Testis (tissue), 2 donors: ENCODE measurements at regions not wholly inside any gene's neighbourhood (a gene's known extent, or its start where the extent isn't known, plus 50 kb on each side); places are given as distances from the start of the nearest gene placed in this dataset.
"Not testable (repeated sequence)": the region's sequence is repeated elsewhere in the genome, so short reads cannot be mapped to it uniquely, and the experiment has no call there.

ENCODE experiments used
- CTCF ChIP-seq, 3 experiments: fragments of 450-650 bp in 2 of 3; fragments of 200-600 bp in 1 of 3; sonication (generic) in 1 of 3; IDR thresholded peaks; one replicate each; pipeline ENCODE4 v1.5.1; 2016 to 2019; ENCODE audit warnings: antibody characterized with exemption in 3 of 3, mild to moderate bottlenecking in 2 of 3, moderate library complexity in 1 of 3
- POLR2A ChIP-seq: fragments of 450-650 bp; IDR thresholded peaks from one replicate; pipeline ENCODE4 v1.6.1; 2017; ENCODE audit warnings: antibody characterized with exemption, mild to moderate bottlenecking, moderate library complexity

- not testable (repeated sequence) for TF ChIP-seq CTCF (IDR thresholded peaks at IDR 0.05); POLR2A
Observed at GRCh38 chr7:89718941-89719340, 435.3 kb upstream of the STEAP1 start.
